ENCODE measurements at regions not wholly inside any gene's neighbourhood (a gene's known extent, or its start where the extent isn't known, plus 50 kb on each side); places are given as distances from the start of the nearest gene placed in this dataset.

DNA sequence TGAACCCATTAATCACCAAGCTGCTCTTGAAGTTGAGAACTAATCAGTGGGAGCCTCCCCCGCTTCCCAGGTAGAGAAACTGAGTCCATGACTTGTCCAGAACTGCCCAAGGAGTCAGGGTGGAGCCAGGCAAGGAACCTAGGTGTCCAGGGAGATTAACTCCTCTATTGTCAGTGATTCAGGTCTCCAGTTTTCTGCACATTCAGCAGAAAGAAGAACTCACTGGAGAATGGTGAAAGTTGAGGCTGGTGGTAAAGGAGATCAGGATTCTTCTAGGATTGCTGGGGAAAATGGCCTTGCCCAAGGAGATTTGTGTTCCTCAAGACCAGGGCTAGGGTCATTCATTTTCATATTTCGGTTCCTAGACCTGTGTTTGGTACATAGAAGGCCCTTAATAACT lies 87.2 kb upstream of the CISTR start:
- DNase-seq = no peak

DNA sequence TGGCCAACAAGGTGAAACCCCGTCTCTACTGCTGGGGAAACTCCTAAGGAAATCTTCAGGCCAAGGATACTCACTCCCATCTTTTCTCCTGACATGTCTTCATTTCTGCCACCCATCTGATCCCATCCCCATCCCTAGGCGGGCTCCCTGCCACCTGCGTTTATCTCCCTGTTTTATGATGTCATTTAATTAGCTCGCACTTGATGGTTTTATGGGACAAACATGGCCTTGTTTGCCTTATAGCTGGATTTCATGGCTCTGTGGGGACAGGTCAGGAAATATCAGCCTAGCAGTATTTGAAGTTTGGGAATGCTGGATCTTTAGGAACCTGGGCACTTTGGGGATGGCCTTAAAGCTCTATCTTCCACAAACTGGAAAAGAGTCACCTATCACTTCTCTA lies 88.5 kb upstream of the CISTR start:
- no peak for DNase-seq

DNA sequence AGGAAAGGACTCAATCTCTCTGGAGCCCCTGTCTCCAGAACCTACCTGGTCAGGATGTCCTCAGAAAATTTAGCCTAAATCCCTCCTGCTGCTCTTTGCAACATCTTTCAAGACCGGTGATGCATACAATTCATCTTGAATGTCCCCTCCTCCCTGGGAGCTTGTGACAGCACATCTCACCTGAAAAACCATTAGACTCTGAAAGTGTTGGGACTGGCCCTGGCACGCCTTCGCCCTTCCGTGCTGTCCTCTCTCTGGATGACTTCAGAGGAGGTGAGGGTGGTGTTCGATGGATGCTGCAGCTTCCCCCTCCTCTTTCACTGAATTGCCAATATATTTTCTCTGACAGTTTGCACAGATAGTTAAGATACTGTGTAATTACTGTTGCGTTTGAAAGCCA lies 90.9 kb upstream of the CISTR start:
- DNase-seq = no peak

DNA sequence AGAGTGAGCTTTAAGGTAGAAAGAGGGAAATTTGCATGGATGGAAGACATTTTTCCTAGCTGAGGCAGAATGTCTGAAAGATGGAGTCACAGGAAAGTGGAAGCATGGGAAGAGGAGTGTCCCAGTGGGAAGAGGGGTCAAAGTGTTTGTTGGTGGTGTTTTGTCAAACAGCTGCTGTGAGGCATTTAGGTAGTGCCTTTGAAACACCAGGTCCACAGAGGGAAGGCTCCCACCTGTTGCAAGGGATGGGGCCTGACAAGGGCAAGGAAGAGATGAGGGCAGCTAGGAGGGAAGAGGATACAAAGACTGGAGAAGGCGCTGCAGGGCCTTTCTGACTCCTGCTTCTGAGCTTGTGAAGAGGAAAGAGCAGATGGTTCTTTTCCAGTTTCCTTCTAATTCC lies 91.8 kb upstream of the CISTR start:
- DNase-seq = no peak

DNA sequence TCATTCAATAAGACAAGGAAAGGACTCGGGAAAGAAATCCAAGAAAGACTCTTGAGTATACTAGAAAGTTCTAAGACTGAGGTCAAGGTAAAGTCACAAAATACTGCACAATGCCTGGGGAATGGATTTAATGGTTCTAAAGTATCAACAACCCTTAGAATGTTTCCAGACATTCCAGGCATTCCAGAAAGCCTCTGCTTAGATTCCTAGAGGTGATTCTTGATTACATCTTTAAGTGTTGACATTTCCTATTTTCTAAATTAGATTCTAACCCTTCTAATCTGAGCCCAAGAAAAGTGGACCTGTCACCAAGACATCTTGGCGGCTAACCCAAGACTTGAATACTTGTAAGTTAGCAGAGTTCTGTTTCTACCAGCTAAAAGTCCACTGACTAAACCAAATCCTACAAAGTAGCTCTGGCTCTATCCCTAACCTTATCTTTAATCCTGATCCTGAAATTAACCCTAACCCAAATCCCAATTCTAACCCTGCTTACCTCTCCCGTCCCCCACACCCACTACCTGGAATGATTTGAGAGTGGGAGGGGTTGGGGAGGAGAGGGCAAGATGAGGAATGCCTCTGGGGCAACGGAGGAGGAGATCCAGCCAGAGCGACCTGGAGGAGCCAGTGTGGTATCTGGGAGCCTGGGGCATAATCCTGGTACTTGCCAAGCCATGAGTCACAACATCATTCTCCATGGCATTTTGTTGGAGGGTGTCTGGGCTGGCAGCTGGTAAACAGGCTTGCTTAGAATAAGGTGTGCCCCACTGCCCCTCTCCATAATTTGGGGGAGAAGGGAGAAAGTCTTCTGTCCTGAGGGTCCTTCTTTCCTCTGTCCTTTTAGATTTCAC lies 93.4 kb upstream of the HOXC13 start:
- no peak for DNase-seq

DNA sequence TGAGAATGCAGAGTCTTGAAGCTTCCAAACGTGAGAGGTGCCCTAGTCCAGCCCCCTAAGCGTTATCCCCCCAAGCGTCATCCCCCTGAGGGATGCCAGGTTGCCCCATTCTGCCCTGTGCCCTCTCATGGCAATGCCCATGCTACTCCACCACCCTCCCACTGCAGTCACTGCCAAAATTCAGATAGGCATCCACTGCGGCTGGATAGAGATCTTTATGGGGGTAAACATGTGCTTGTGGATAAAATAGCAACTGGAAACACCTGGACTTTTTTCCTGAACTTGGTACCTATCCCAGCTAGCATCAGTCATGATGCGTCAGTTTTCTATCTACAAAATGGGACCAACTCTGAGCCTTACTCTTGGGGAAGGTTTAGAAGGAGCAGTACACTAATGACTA lies 92.7 kb upstream of the HOXC13 start:
- no peak for DNase-seq

DNA sequence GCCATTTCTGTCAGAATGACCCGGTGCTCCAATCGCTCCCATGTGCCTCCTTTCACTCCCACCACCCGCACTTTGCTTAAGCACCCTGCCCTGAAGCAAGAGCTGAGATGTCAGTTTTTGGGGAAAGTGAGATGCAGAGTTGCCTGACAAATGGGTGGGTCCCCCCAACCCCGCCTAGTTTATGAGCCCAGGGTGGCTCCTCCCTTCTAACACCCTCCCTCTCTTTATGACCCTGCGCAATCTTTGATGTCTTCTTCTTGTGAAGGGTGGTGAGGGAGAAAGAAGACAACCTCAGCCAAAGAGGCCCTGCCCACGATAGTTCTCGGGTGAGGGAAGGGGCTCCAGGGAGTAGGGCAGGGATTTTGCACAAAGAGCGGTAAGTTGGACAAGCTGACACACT lies 89.5 kb upstream of the HOXC13 start:
- no peak for DNase-seq

DNA sequence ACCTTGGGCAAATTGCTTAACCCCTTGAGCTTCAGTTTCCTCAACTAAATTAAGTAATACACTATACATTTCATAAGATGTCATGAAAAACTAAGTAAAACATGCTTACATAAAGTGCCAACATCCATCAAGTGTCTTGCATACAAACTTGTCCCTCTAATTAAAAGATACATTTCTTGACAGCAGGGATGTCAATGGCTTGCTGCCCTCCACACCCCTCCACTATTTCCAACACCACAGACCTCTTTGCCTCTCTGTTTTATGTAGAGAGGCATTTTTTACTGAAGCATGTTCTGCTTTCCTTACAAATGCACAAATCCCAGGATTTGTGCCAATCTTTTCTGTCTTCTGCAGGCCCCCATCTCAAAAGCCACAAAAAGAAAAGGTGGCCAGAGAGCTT lies 89.0 kb upstream of the HOXC13 start:
- no peak for DNase-seq

DNA sequence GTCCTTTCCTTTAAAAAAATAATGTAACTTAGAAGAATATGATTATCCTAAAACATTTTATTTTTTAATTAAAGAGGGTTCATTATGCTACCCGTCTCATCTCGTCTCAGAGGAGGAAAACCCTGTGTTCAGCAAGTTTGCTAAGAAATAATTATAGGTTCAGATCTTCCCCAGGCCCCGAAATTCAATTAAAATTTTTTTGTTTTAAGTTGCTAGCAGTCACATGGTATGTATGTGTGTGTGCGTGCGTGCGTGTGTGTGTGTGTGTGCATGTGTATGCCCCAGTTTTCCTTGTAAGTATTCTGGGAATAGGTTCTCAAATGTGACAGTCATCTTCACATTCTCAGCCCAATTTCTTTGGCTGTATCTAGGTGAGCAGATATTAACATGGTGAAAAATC lies 86.6 kb upstream of the HOXC13 start:
- DNase-seq = no peak

DNA sequence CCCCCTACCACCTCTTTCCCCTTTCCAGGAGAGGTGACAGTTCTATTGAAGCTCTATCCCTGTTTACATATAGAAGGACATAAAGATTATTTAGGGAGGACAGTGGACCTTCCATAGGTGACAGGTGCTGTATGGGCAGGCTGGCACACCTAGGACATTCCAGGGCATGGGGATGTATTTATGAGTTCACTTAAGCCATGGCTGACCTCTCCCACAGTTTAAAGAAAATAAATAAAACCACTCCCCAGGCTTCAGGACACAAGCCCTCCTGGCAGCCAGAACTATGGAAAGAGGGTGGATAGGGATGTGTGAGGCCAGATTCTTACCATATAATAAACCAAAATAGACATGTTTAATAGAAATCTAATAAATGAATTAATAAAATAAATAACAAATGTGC lies 85.6 kb upstream of the HOXC13 start:
- no peak for DNase-seq

DNA sequence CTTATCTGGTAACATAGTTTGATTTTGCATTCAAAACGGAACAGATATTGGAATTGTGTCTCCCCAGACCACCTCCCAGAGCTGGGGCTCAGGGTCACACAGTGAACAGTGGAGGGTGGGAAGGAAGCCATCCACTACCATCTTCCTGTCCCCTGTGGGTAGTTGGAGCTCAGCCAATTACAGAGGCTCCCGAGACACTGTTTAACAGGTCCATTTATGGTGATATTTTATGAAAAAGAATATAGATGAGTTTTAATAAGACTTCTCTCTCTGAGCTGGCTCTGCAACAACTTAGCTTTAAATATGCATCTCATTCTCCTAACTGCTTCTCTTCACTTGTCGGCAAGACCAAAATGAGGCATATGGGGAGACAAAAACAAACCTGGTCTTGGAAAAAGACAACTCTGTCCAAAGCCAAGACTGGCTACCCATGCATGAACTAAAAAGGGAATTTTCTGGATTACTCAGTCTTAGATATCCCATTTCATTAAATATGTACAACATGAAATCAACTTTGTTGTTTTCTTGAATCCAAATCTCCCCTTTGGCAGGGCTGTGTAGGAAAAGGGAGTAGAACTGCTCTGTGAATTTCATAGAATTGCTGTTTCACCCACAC lies 83.8 kb upstream of the HOXC13 start:
- DNase-seq = no peak

DNA sequence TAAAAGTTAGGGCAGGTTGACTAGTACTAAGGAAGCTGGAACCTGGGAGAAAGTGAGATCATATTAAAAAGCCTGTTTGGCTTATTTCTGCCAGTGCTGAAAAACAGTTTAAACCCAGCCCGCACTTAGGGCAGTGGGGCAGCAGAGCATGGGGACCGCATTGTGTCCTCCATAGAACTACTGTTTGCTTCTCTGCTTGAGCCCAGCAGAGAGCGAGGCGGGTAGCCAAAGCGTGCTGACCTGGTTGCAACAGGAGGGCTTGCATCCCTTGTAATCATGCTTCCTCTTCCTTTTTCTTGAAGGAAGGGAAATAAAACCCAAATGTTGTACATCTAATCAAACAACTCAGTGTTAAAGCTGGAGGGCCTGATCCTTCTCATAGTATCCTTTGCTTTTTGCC lies 82.5 kb upstream of the HOXC13 start:
- DNase-seq = no peak

DNA sequence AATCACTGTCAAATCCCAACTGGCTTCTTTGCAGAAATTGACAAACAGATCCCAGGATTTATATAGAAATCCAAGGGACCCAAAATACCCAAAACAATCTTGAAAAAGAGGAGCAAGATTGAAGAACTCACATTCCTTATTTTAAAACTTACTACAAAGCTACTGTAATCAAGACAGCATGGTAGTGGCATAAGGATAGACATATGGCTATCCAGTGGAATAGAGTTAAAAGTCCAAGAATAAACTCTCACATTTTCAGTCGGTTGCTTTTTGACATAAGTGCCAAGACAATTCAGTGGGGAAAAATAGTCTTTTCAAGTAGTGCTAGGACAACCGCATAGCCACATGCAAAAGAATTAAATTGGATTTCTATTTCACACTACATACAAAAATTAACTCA lies 81.0 kb upstream of the HOXC13 start:
- no peak for DNase-seq

DNA sequence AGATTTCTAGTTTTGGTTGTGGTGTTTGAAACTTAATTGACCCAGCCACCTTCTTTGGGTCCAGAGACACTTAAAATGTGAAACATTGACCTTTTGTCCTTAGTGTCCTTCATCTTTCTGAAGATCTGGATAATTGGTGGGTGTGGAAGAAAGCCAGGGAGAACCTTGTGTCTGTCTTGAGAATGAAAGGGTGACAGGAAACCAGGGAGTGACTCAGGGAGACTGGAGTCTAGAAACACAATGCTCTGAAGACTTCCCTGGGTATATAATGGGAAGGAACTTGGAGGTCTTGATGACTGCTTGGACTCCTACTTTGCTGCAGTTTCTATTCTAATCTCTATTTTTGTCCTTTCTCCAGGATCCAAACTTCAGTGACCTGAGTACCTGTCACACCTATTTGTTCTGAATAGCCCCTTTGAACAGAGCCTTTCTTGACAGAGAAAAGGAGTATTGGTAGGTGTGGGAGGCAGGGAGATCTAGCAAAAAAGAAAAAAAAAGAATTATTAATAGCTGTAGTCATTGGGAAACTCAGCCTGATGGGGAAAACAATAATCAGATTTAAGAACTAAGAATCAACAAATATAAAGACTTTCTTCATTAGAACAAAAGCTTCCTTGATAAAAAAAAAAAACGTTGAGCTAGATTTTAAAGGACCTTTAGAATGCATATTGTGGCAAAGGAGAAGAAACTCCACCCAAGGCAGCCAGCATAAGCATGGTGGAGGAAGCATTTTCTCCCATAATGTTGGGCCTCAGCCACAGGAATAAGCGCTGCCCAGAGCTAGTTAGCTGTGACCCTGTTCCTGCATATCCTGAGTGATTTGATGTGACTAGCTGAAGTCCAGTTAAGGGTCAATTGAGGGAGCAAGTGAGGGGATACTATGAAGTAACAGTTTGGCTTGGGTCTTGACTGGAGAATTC lies 77.9 kb upstream of the HOXC13 start:
- DNase-seq = no peak

DNA sequence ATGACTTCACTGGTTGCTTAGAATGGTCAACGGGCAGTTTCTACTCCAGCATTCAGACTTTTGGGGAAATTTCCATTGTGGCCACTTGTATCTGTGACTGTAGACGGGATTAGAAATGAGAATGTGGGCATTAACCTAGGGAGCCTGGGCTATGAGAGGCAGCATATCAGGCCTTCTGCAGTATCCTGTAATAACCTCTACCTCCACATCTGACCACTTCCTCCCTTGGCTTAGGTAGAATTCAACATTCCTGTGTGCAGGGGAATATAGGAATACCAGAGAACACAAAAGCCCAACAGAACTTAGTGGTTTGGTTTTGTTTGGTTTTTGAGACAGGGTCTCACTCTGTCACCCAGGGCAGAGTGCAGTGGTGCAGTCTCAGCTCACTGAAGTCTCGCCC lies 76.4 kb upstream of the HOXC13 start:
- no peak for DNase-seq

DNA sequence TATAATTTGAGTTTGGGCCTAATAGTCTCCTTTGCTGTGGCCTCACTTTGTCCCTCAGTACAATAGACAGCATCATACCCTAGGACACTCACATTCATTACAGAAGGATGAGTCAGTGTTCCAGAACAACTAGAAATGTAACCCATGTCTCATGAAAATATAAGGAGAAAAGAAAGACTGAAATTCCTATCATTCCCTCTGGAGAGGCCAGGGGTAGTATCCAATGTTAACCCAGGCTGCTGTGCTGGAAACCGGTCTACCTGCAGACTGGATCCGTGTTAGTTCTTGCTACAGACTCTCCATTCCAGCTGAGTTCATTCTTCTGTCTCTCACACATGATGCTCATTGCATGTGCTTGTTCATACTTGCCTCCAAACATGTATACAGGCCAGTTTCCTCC lies 75.8 kb upstream of the HOXC13 start:
- no peak for DNase-seq

DNA sequence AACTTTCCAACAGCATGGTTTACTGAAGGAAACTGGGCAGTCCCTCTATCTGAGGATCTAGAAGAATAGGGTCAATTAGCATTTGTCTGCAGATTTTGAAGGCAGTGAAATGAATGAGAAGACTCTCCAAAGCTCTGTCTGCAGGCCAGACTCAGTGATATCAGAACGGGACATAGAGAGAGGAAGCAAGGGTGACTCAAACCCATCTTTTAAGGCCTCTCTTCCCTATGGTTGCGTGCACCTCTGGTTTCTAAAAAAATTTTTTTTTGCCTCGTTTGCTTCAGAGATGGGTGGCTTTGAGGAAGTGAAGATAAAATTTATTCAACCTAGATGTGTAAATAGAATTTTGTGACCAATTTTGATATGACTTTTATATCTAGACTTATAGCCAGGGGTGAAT lies 71.9 kb upstream of the HOXC13 start:
- no peak for DNase-seq

DNA sequence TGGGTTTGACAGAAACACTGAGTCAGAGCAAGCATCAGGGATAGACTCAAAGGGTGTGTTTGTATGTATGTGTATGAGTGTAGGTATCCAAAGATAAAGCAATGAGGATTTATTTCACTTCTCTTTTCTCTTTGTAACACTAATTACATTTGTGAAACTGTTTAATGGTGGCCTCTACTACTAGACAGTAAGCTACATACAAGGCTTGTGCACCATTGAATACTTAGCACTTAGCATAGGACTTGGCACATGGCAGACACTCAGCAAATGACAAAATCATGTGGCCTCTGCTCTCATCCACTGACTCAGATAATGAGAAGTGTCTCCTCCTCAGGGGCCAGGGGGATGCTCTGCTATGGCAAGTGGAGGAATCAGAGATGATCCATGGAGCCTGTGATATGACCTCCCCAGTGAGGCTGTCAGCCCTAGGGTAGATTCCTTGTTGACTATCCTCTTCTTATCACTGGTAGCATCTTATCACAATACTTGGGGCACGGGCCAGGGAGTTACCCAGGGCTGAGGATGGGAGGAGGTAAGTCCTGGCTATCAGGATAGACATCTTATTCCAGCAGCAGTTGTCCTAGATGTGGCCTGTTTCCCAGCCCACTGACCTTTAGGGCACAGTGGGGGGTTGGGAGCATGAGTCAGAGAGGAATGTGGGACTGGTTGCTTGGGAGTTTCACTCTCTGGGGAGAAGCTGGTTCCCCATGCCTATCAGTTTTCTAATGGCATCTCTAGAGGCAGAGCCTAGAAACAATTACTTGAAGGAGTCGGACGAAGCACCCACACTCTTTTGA lies 71.2 kb upstream of the HOXC13 start:
- no peak for DNase-seq

DNA sequence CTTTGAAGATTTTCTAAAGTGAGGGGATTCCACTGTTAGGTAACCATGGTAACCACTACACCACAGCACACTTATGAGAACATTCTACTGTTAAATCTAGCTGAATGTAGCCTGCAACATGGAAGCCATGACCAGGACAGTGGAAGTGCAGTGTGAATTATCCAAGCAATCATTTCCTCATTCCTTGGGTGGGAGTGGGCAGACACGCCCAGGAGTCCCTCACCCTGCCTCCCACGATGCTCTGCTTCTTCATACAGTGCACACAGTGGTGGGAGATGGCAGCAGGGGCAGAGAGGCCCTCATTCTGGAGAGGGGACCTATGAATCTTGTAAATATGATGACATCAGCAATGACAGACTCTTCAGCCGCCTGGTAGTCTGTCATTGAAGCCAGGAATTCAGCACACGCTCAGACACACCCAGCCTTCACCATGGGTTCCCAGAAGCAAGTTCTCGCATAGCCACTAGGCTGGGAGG lies 70.1 kb upstream of the HOXC13 start:
- no peak for DNase-seq

DNA sequence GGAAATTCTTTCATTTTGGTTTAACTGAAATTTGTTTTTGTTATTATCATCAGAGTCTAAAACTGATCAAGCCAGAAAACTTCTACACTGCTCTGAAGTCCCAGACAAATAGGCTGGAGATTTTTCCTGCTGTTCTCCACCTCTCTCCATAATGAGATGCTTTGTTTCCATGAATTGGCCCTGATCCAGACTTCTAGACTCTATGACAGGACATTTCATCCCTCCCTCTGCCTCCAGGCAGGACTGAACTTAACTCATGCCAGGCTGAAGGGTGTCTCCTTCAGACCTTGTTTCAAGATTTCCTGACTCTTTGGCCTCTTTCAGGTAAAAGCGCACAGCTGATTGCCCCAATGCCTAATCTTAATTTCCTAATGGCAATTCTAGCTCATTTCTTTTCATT lies 69.1 kb upstream of the HOXC13 start:
- peak; percentile 22 for DNase-seq

DNA sequence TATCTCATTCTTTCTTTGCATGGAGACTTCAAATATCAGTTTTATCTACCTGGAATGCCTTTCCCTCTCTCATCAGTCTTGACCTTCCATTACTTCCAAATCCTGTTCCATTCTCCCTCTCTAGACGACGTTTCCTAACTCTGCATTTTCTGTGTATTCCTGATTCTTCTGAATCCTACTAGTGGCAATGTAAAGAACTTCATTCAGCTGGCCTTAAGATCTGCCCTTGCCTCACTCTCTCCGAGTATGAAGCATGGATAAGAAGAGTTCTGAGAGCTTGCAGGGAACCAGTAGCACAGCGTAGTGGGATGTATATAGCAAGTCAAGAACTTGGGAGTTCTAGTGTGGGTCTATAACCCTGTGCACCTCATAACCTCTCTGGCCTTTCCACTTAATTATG lies 68.5 kb upstream of the HOXC13 start:
- DNase-seq = no peak

DNA sequence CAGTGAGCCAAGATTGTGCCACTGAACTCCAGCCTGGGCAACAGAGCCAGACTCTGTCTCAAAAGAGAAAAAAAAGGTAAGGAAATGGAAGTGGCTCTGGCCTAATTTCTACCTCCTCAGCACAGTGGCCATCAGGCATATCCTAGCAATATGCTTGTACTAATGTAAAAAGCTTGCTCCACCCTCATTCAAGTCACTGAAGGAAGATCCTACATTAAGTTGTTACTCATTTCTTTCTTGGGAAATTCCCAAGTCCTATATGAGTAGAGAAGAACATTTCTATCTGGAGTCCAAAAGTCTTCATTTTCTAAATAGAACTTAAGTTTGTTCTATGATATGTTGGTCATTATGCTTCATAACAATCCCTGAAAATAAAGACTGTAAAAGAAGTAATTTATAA lies 67.3 kb upstream of the HOXC13 start:
- DNase-seq = no peak

DNA sequence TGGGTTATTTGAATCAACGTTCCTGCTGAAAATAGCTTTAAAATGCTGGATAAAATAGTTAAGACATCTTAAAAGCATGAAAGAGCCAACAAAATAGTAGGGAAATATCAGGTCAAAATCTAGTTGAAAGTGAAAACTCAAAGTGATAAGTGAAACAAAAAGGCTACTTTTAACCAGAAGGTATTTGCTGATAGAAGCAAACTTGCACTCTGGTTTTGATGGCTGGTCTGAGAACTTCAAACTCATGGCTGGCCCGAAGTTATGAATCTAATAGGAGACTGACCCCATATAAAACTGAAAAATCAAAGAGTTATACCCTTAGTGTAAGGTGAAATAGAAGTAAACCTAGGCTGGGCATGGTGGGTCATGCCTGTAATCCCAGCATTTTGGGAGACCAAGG lies 66.3 kb upstream of the HOXC13 start:
- no peak for DNase-seq
